DMS 273 (cell line): ENCODE measurements at regions not wholly inside any gene's neighbourhood (a gene's known extent, or its start where the extent isn't known, plus 50 kb on each side); places are given as distances from the start of the nearest gene placed in this dataset.
"Not testable (repeated sequence)": the region's sequence is repeated elsewhere in the genome, so short reads cannot be mapped to it uniquely, and the experiment has no call there.

Experiments
- DNase-seq: peaks from one replicate; lab custom pipeline; 2025; ENCODE audit not compliant: unreplicated experiment; lab: John Stamatoyannopoulos, UW

DNA sequence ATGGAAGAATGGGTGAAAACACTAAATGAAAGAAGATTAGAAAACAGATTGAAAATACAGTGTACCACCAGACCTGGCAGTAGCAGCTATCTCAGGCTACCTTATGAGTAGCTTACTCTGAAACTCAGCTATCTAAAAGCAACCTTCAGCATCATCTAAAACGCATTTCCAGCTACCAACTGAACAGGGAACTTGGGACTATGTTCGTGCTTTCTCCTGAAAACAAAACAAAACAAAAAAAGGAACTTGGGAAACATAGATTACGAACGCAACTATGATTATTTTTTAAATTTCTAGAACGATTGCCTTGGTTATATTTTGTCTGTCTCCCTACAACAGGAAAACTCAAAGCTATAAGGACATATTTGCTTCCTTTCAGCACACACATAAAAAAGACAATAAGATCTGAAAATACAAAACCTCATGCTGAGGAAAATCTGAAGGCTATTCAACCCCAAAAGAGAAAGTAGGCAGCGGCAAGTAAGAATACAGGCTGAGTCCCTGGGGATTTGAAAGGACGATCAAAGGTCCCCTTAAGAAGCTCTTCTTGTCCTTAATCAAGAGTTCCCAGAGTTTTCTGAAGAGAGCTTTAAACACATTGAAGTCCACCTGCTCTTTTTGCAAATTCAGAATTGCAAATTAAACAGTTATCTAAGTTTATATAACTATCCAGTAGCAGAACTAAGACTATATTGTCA, 53.4 kb downstream of the OR2K2 start:
- no peak for DNase-seq

DNA sequence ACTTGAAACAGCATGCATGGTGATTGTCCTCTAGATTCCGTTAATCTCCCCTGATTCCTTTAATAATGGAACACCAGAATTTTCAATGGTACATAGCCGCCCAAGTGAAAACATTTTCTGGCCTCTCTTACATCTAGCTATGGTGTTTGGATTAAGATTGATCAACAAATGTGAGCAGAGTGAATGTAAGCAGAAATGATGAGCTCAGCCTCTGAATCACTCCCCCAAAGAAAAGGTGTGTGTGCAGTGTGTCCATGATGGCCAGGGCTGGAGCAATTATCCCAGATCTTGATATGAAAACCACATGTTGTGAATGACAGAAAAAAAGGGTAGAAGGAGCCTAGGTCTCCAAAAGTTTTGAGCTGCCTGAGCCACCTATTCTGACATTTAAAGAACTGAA, 55.3 kb downstream of the OR2K2 start:
- DNase-seq = no peak

DNA sequence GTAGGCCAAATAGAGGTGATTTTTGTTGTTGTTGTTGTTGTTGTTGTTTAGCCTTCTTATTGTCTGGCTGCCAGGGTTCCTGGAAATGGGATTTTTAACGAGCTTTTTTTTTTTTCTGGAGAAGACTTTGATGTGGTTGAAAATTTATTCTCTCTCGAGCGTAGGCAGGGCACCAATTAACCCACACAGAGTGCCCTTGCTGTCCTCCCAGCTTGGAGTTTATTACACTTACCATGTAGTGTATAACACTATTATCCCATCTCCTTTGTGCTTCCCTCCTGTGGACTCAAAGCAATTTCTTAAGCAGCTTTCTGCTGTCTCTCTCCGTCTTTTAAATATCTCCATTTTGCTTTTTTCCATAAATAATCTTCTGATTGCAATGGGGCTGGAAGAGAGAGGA, 57.4 kb downstream of the OR2K2 start:
- DNase-seq = no peak

DNA sequence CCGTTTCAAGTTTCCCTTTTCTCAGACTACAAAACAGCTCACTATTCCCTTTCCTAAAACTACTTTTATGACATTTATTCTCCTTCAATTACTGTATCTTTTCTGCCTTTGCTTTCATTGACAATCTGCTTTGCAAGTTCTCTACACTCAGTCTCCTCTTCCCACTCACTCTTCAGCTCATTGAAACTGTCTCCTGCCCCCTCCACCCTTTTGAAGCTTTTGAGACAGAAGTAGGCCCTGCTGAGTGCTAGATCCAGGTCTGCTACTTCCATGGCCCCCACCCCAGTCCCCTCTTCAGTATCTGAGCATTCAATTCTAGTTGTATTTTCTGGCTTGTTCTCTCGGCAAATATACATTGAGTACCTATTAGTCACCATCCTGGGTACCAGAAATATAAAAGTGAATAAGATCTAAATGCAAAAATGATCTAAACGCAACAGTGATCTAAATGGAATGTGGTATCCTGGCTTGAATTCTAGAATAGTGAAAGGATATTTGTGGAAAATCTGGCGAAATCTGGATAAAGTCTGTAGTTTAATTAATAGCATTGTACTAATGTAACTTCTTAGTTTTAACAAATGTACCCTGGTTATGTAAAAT, 58.4 kb downstream of the OR2K2 start:
- no peak for DNase-seq

DNA sequence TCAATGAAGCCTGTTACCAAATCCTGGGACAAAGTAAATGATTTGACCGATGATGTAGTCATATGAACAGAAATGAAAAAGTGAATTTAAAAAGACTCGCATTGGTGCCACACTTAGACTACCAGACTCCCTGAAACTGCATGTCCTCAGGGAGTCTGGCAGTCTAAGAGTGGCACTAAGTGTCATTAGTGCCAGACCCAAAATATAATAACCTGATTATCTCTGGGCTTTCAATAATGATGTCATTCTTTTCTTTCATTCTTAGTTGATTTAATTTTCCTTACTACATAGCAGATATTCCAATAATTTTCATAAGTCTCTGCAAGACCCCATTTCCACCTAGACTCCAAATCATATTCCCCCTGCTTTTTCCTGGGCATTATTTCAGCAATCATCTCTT, 59.0 kb downstream of the OR2K2 start:
- DNase-seq = no peak

DNA sequence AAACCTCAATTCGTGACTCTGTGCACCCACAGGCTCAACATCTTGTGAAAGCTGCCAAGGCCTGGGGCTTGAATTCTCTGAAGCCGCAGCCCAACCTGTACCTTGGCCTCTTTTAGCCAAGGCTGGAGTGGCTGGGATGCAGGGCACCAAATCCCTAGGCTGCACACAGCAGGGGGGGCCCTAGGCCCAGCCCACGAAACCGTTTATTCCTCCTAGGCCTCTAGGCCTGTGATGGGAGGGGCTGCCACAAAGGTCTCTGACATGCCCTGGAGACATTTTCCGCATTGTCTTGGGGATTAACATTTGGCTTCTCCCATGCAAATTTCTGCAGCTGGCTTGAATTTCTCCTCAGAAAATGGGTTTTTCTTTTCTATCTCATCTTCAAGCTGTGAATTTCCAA, 64.0 kb downstream of the OR2K2 start:
- DNase-seq = not testable (repeated sequence)

DNA sequence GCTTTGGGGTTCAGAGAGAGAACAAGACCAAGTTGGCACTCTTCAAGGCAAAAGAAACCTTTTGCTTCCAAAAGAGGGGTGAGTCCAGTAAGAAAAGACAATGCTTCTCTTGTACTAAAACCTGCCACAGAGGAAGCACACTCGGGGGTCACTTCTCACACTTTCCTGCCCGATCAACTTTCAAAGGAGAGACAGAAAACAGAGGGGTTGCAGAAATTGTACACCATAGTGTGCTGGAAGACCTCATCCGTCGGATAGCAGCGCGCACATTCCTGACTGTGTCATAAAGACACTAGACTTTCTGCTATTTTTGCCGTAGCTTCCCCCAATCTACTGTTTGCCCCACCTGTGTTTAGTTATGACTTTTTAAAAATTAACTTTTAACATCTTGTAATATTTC, 66.9 kb downstream of the OR2K2 start:
- no peak for DNase-seq

DNA sequence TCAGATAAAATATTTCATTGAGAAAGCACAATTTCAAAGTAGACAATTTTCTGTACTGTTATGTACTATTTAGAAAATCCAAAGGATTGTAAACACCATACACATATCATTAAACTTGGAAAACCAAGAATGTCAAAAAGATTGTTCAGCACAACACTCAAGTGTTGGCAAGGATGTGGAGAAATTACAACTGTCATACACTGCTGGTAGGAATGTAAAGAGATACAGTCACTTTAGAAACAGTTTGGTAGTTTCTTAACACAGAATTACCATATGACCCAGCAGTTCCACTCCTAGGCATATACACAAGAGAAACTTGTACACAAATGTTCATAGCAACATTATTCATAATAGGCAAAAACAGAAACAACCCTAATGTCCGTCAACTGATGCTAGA, 71.2 kb downstream of the OR2K2 start:
- no peak for DNase-seq

DNA sequence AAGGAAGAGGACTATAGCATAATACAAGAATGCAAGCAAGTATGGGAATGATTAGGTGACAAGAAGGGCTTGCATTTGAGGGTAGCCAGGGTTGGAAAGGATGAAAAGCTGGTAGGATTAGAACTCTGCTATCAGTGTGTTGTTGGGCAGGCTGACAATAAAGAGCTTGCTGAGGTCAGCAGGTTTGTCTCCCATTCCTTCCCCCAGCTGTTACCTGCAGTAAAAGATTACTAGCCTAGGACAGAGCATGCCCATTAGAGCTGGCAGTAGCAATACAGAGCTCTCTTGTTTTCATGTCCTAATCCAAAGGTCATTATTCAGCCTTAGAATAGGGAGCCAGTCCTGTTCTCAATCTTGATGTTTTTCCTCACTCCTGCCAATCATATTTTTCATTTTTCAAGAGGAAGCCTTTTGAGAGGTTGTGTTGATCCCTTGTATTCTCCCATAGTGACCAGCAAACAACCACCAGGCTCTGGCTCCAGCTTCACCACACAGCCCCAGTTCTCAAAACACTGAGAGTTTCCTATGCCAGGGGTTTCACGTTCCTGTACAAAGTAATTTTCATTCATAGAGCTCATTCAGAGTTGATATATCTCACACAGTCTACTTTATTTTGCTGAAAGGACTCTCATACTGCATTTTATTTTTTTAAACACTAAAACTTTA, 71.7 kb downstream of the OR2K2 start:
- DNase-seq = no peak

DNA sequence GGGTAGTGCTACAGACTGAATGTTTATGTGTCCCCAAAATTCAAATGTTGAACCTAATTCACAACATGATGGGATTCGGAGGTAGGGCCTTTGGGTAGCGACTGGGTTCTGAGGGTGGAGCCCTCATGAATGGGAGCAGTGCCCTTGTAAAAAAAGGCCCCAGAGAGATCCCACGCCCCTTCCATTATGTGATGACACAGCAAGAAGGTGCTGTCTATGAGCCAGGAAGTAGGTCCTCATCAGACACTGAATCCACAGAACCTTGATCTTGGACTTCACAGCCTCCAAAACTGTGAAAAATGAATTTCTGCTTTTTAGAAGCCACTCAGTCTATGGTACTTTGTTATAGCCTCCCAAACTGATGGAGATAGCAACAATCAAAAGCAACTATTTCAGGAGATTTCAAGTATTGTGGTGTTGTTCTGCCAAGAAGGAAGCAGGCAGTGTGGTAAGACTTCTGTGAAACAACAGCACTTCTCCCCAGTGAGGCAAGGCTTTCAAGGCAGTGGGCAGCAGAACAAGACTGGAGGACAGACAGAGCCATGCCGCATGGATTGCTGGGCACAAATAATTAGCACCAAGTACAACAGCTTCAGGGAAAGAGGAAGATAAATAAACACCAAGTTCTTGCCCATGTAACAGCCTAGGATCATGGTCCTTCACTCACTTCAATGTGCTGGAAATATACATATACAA, 76.1 kb downstream of the OR2K2 start:
- no peak for DNase-seq

DNA sequence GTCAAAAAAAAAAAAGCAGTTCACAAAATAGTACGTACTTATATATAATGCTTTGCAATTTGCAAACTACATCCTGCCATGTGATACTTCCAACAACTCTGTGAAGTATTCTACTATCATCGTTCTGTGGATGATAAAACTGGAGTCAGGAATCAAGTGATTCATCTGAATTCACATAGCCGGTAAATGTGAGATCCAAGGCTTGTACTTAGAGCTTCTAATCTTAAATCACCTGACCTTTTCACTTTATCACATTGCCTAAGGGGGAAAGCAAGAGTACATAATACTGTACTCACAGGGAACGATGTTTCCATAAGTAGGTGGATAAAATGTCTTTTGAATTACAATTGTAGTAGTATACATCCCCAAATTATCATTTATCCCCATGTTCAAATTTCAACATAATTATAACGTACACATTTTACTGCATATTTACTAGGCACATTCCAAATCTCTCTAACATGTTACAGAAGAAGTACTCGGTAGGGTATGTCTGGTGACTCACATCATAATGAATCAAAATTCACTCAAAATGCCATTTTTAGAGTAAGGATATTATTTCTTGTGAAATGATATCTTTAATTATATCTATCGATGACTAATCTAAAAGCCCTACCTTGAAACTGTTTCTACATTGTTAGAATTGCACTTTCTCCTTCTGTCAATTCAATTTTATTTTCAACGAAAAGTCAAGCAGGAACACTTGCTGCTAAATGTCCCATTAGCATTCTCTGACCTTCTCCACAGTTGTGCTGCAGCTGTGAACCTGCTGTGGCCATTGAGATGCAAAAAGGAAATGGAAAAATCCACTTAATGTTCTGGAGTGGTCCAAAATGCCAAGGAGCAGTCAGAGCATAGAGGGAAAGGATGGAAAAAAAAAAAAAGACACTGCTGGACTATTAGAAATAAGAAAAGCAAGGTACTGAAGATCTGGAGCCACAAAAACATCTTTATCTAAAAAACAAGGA, 78.9 kb downstream of the OR2K2 start:
- DNase-seq = no peak

DNA sequence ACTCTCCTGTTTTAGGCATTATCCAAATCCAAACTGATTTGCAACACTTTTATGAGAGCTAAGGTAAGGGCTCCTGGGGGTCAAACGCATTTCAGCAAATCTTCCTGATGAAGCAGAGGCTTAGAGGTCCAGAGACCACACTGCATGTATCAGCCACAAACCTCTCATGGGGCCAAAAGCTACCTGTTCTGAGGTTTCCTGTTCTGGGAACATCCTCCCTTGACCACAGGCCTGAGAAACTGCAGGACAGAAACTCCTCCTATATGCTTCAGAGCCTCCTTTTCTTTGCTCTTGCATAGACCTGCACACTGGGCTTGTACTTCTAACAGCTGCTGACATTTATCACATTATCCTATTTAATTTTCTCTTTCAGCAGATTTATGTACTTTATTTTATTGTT, 92.6 kb downstream of the OR2K2 start:
- no peak for DNase-seq

DNA sequence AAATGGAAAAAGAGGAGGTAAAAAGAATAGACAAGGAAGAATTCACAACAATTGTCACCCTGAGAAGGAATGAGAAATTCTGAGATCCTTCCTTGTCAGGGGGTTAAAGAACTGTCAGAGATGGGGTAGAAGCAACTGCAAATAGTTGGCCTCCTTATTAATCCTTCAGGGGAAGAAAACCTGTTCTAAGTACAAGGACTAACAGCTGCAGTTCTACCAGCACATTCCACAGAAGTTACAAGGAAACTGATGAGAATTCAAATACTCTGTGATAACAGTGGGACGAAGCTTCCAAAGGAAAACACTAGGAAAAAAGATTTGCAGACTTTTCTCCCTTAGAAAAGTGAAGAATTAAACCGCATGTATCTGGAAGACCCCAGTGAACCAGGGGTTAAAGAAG, 93.7 kb downstream of the OR2K2 start:
- no peak for DNase-seq

DNA sequence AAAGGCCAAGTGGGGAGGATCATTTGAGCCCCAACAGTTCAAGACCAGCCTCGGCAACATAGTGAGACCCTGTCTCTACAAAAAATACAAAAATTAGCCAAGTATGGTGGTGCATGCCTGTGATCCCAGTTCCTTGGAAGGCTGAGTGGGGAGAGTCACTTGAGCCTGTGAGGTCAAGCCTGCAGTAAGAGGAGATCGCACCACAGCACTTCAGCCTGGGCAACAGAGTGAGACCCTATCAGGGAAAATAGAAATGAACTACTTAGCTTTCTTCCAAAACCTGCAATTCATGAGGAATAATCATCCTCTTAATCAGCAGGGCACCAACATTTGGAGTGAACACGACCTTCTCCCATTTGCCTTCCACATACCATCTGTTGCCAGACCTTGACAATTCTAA, 96.1 kb downstream of the OR2K2 start:
- no peak for DNase-seq

DNA sequence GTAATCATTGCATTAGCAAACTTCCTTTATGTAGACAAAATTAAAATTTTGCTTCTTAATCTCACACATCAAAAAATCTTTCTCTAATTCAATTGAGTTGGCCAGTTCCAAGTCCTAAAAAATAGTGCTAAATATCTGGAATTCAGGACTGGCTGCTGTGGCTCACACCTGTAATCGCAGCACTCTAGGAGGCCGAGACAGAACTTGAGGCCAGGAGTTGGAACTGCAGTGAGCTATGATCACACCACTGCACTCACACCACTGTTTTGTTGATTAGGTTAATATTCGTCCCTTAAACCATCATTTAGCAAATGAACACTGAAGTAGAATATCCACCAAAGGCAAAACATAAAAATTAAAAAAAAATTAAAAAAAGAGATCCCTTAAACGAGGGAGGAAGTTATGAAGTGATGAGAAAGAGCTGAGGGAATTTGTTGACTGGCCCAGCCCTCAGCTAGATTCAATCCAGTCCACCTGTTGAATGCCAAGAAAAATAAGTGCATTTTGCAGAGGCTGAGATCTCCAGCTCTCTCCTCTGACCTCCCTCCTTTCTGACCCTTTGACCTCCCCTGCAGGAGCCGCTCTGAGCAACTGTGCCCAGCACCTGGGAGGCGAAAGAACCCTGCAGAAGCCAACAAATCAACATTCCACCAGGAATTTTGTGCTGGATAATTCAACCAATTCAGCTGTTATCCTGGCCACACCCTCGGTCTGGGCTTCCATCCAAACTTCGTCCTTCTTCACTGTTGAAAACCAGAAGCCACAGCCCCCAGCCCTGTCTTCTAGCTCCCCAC, 96.8 kb downstream of the OR2K2 start:
- peak; percentile 10 for DNase-seq

DNA sequence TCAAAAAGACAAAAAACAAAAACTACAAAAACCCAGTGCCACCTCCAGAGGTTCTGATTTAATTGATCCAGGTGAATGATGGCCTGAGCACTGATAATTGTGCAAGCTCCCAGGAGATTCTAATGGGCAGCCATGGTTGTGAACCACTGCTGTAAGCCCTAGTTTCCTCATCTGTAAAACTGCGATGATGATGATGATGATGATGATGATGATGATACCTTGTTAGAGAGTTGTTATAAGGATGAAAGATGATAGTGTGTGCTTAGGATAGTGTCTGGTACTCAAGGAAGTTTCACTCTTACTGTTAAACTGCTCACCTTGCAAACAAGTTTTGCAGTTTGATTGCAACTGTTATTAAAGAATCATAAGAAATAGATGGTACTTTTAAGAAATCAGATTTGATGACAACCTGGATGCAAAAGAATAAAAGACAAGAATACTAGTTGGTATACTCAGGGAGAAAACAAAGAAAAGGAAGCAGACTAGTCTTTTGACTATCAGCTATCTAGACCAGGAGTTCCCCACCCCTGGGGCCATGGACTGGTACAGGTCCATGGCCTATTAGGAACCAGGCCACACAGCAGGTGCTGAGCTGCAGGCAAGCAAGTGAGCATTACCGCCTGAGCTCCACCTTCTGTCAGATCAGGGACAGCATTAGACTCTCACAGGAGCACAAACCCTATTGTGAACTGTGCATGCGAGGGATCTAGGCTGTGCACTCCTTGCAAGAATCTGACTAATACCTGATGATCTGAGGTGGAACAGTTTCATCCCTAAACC, 98.0 kb downstream of the OR2K2 start:
- DNase-seq = no peak

DNA sequence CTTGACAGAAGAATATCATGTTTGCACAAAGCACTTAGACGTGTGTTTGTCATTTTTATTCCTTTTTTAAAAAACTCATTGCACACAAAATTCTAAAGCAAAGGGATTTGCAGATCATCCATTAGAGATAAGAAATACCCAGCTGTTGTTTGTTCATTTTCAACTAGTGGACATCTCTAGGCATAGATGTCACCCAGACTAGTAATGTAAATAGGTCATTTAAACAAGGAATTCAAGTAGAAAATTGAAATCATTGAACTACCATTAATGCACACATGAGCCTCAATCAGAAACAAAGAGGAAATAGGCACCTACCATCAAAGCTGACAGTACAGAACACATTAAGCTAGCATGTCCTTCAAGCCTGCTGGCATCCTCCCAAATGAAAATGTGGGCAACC, 107.3 kb downstream of the OR2K2 start:
- no peak for DNase-seq

DNA sequence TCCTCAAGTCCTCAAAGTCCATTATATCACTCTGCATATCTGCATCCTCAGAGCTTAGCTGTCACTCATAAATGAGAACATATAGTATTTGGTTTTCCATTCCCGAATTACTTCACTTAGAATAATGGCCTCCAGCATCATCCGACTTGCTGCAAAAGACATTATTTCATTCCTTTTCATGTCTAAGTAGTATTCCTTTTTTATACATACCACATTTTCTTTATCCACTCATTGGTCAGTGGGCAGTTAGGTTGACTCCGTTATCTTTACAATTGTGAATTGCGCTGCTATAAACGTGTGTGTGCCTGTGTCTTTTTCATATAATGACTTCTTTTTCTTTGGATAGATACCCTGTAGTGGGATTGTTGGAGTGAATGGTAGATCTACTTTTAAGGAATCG, 117.2 kb downstream of the OR2K2 start:
- DNase-seq = no peak

DNA sequence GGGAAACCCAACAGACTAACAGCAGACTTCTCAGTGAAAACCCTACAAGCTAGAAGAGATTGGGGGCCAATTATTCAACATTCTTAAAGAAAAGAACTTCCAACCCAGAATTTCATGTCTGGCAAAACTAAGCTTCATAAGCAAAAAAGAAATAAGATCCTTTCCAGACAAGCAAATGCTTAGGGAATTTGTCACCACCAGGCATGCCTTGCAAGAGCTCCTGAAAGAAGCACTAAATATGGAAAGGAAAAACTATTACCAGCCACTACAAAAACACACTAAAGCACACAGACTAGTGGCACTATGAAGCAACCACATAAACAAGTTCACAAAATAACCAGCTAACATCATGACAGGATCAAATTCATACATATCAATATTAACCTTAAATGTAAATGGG, 131.1 kb downstream of the OR2K2 start:
- DNase-seq = no peak
